22Rv1 (cell line): ENCODE measurements at regions not wholly inside any gene's neighbourhood (a gene's known extent, or its start where the extent isn't known, plus 50 kb on each side); places are given as distances from the start of the nearest gene placed in this dataset.

Source experiments
- H3K27ac ChIP-seq: fragments of 450-650 bp; 2 replicates; pipeline ENCODE4 v1.5.1; 2017
- ZFX ChIP-seq: fragments of 450-650 bp; IDR thresholded peaks from 2 replicates; pipeline ENCODE4 v1.6.1; 2017; ENCODE audit warnings: antibody characterized with exemption, borderline replicate concordance
- TF ChIP-seq, protein P1 (sequence below): fragments of 450-650 bp; IDR thresholded peaks from 2 replicates; pipeline ENCODE4 v1.5.1; 2017; ENCODE audit warnings: mild to moderate bottlenecking

DNA sequence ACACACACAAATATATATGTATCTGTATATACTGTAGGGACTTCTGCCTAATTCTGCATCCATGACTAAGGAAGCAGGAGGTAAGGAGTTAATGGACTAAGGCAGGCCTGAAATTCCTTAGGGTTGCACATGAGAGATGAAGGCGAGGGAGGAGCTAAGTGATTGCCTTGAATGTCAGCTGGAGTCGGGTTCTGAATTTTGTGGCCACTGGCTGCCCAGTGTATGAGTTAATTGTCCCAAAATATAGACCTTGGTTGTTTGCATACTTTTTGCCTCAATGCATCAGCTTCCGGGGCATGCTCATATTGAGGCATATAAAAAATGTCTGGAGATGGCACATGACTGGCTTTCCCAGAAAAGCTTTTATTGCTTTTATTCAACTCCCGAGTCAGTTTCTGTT, 245.5 kb downstream of the TDRD3 start:
- no peak overlapping the region for H3K27ac ChIP-seq
- no peak for TF ChIP-seq ZFX
- TF ChIP-seq, protein P1, sequence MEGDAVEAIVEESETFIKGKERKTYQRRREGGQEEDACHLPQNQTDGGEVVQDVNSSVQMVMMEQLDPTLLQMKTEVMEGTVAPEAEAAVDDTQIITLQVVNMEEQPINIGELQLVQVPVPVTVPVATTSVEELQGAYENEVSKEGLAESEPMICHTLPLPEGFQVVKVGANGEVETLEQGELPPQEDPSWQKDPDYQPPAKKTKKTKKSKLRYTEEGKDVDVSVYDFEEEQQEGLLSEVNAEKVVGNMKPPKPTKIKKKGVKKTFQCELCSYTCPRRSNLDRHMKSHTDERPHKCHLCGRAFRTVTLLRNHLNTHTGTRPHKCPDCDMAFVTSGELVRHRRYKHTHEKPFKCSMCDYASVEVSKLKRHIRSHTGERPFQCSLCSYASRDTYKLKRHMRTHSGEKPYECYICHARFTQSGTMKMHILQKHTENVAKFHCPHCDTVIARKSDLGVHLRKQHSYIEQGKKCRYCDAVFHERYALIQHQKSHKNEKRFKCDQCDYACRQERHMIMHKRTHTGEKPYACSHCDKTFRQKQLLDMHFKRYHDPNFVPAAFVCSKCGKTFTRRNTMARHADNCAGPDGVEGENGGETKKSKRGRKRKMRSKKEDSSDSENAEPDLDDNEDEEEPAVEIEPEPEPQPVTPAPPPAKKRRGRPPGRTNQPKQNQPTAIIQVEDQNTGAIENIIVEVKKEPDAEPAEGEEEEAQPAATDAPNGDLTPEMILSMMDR: no peak

DNA sequence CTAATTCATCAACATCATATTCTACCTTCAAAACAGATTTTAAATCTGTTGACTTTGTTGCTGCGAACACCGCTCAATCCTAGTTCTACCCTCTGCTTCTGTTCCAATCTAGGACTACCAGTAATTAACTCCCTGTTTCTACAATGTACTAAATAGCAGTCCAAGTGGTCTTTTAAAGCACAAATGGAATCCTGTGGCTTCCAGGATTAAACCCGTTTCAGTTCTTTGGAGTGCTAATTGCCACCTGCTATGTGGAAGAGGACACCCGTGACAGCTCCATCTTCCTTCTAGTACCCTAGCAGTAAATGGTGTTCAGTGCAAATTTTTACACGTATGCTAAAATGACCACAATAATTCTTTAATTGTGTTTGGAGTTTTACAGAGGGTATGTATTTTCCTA, 232.1 kb downstream of the TDRD3 start:
- no peak for TF ChIP-seq ZFX
- TF ChIP-seq, protein P1: no peak
- H3K27ac ChIP-seq: no peak overlapping the region

DNA sequence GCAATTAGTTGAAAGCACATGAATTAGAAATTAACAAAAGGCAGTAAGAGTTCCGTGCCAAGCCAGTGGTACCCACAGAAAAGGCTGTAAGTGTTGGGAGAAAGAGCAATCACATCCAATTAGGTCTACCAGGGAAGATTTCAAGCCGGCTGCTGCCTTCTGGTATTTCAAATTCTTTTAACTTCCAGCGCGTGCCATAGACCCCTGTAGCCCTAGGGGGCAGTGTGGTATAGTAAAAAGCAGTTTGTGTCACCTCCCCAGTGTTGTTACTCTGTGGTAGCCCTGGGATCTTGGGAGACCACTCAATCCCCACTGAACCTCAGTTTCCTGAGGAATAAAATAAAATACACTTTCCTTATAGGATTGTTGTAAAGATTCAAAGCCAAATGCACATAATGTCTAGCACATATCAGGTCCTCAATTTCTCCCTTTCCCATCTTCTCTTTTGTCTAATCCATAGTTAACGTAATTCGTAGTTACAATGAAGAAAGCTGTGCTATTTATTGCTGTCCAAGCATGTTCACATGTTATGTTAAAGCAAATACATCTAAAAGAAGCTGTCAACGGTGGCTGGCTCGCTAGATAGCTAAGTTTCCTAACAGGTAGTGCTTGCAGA, 230.2 kb downstream of the TDRD3 start:
- no peak overlapping the region for H3K27ac ChIP-seq
- TF ChIP-seq, protein P1: peak; percentile 80
- TF ChIP-seq ZFX: no peak
